ENCODE measurements at regions not wholly inside any gene's neighbourhood (a gene's known extent, or its start where the extent isn't known, plus 50 kb on each side); places are given as distances from the start of the nearest gene placed in this dataset.

DNA sequence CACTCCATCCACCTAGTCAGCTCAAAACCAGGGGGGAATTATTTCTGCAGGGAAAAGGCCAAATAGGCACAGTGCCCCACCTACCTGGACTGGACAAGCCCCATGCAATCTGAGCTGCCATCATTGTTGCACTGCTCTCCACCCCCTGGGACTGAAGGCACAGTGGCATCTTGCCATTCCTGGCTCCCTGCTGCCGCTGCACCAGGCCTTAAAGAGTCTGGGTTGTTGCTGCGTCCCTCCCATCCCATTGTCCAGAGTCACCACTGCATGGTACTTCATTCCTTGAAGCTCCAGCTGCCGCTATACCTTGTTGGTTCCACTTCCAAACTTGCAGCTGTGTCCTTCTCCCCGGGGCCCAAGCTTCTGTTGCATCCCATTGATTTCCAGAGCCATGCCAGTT, 629.7 kb downstream of the STIM2 start:
- no peak overlapping the region for H3K4me3 ChIP-seq (ENCODE audit: low read depth, low read length)
- TF ChIP-seq, protein P1, sequence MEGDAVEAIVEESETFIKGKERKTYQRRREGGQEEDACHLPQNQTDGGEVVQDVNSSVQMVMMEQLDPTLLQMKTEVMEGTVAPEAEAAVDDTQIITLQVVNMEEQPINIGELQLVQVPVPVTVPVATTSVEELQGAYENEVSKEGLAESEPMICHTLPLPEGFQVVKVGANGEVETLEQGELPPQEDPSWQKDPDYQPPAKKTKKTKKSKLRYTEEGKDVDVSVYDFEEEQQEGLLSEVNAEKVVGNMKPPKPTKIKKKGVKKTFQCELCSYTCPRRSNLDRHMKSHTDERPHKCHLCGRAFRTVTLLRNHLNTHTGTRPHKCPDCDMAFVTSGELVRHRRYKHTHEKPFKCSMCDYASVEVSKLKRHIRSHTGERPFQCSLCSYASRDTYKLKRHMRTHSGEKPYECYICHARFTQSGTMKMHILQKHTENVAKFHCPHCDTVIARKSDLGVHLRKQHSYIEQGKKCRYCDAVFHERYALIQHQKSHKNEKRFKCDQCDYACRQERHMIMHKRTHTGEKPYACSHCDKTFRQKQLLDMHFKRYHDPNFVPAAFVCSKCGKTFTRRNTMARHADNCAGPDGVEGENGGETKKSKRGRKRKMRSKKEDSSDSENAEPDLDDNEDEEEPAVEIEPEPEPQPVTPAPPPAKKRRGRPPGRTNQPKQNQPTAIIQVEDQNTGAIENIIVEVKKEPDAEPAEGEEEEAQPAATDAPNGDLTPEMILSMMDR (IDR thresholded peaks at IDR 0.05; ENCODE audit: borderline replicate concordance, insufficient read depth, low read depth, low read length): no peak

DNA sequence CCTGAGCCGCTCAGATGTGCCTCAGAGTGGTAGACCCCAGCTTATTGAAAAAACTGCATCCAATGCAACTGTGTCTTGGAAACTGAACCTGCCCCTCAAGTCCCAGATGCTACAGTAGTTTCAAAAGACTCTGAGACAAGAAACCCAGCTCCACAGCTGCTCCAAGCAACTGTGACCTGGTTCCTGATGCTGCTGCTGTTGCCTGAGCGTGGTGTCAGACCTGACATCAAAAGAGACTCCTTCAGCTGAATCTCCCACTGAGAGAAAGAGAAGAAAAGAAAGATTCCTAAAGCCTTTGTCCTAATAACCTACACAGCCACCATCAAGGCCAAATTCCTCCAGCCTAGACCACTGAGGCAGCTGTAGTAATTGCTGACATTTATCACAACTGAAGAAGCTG, 630.1 kb downstream of the STIM2 start:
- TF ChIP-seq, protein P1 (IDR thresholded peaks at IDR 0.05; ENCODE audit: borderline replicate concordance, insufficient read depth, low read depth, low read length): no peak
- no peak overlapping the region for H3K4me3 ChIP-seq (ENCODE audit: low read depth, low read length)

DNA sequence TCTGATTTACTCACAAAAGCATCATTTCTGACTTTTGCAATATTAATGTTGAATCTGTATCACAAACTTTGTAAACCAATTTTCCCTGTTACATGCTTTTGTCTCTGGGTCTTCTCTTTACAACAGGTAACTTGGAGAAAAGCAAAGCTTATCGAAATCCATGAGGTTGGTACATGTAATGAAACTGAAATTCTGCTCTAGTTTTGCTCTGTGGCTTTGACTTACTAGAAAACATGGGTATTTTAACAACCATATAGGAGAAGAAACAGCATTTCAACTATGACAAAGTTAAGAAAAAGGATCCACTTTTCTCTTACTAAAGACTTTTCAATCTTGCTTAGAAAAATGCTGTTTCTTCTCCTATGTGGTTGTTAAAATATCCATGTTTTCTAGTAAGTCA, 645.8 kb downstream of the STIM2 start:
- H3K4me3 ChIP-seq (ENCODE audit: low read depth, low read length): no peak overlapping the region
- TF ChIP-seq, protein P1 (IDR thresholded peaks at IDR 0.05; ENCODE audit: borderline replicate concordance, insufficient read depth, low read depth, low read length): no peak

DNA sequence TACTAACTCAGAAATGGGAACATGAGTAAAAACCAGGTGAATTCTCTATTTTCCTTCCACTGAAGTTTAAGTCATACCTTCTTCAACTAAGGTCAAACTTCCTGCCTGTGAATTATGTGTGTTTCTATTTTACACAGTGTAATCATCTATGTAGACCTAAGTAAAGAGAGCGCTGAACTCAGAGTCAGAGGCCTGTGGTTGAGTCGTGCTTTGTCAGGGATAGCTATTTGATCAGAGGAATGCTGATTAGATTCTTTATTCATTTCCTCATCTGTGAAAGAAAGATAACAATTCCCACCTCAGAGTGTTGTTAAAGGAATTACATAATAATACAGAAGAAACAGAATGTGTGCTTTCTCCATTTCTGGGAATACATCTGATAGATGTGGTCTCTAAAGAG, 654.1 kb downstream of the STIM2 start:
- H3K4me3 ChIP-seq (ENCODE audit: low read depth, low read length): no peak overlapping the region

DNA sequence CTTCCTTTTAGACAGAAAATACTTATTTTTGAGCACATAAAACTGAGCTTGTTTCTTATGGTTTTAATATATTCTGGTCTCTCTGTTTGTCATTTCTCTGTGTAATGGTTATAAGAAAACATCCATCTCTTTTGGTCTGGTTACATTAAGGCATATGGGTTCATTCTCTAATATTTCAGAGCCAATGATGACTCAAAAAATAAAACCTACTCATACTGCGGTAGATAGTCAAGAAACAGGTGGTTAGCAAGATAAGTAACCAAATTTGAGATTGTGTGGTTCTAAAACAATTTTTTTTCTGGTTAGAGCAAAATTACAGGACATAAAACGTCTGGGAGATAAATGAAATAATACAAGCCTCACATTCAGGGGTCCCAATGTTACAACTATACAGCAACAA, 654.5 kb downstream of the STIM2 start:
- H3K4me3 ChIP-seq (ENCODE audit: low read depth, low read length): no peak overlapping the region
- TF ChIP-seq, protein P1 (IDR thresholded peaks at IDR 0.05; ENCODE audit: borderline replicate concordance, insufficient read depth, low read depth, low read length): no peak

More for the DNA sequence above, 654.1 kb downstream of the STIM2 start:
- TF ChIP-seq, protein P1 (IDR thresholded peaks at IDR 0.05; ENCODE audit: borderline replicate concordance, insufficient read depth, low read depth, low read length): no peak

DNA sequence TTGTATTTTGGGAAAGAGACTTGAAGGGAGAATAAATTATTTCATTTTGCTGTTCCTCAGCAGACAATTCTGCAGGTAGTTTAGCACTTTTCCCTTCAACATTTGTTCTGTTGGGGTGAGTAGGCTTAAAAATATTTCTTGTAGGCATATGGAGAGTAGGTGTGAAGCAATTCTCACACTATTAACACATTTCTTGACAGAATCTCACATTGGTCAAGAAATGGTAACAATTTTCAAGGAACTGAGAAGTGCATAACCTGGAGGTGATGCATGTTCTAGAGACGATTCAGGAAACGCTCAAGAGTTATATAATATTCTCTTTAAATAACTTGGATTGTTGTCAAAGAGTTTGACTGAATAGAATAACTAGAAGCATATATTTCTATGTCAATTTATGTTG, 658.2 kb downstream of the STIM2 start:
- TF ChIP-seq, protein P1 (IDR thresholded peaks at IDR 0.05; ENCODE audit: borderline replicate concordance, insufficient read depth, low read depth, low read length): no peak

DNA sequence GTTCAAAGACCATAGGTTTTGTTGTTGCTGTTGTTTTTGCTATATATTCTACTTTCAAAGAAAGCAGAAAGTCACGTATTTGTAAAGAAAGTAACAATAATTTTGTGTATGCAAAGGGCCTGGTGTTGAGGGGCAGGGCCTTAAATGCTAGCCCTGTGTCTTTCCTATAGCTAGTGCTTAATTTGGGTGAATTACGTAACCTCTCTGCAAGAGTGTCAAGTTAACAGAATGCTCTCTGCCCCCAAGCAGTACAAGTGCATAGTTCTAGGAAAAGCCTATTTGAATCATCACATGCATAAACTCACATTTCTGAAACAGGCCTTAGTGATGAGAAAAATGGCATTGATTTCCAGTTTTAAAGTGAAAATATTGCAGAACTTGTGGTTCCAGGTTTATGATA, 663.6 kb downstream of the STIM2 start:
- TF ChIP-seq, protein P1 (IDR thresholded peaks at IDR 0.05; ENCODE audit: borderline replicate concordance, insufficient read depth, low read depth, low read length): no peak
- no peak overlapping the region for H3K4me3 ChIP-seq (ENCODE audit: low read depth, low read length)

More for the DNA sequence above, 658.2 kb downstream of the STIM2 start:
- H3K4me3 ChIP-seq (ENCODE audit: low read depth, low read length): no peak overlapping the region
